MM.1S (cell line): ENCODE measurements at regions not wholly inside any gene's neighbourhood (a gene's known extent, or its start where the extent isn't known, plus 50 kb on each side); places are given as distances from the start of the nearest gene placed in this dataset.

Experiments used
- EZH2 ChIP-seq: fragments of 300-600 bp; sonication (generic); optimal IDR thresholded peaks from 2 replicates; pipeline ENCODE3; 2017; ENCODE audit warnings: low read depth, mild to moderate bottlenecking, antibody characterized with exemption, low read length, mixed read lengths
- TF ChIP-seq, protein P1 (sequence below): fragments of 300-600 bp; sonication (generic); IDR thresholded peaks from 2 replicates; pipeline ENCODE4 v1.5.1; 2016; ENCODE audit warnings: antibody characterized with exemption, low read length, mixed read lengths

DNA sequence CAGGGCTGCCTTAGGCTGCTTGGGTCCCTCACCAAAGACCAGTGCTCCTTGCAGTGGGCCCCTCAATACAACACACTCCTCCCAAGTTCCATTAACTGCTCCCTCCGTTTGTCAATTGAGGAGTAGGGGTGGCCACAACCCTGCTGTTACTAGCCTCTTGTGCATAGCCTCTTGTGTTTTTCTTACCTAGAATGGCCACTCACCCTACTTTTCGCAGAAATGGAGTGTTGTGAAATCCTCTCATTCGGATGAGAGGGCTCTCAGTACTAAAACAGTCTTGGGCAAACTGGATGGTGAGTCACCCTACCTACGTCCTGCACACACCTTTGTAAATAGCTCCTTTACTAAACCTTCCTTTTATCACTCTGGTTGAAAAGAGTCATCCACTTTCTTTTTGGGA lies 253.9 kb downstream of the OSR1 start:
- TF ChIP-seq, protein P1, sequence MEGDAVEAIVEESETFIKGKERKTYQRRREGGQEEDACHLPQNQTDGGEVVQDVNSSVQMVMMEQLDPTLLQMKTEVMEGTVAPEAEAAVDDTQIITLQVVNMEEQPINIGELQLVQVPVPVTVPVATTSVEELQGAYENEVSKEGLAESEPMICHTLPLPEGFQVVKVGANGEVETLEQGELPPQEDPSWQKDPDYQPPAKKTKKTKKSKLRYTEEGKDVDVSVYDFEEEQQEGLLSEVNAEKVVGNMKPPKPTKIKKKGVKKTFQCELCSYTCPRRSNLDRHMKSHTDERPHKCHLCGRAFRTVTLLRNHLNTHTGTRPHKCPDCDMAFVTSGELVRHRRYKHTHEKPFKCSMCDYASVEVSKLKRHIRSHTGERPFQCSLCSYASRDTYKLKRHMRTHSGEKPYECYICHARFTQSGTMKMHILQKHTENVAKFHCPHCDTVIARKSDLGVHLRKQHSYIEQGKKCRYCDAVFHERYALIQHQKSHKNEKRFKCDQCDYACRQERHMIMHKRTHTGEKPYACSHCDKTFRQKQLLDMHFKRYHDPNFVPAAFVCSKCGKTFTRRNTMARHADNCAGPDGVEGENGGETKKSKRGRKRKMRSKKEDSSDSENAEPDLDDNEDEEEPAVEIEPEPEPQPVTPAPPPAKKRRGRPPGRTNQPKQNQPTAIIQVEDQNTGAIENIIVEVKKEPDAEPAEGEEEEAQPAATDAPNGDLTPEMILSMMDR = no peak
- no peak for TF ChIP-seq EZH2
